HG03066 (cell line): ENCODE measurements at regions not wholly inside any gene's neighbourhood (a gene's known extent, or its start where the extent isn't known, plus 50 kb on each side); places are given as distances from the start of the nearest gene placed in this dataset.

Experiments used
- ATAC-seq: cut with Tn5 transposase; IDR thresholded peaks from one replicate; pipeline ENCODE4 v1.9.1; 2021; ENCODE audit warnings: low read depth; ENCODE audit not compliant: unreplicated experiment

DNA sequence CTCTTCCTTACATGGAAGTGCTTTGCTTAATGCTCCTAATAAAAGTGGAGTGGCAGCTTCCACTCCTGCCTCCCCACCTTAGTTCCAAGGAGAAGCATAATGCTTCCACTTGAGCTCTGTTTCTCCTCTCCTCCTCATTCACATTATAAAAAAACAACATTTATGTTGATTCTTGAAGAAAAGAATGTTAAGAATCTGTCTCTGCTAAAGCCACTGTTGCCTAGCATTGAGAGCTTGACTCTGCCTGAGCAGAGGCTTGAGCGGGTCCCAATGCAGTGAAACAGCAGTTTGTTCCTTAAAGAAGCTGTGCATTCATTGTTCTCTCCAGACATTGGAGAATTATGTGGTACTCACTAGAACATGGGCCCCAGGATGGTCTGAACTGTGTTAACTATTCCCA is 101.5 kb upstream of the GHR start:
- no peak for ATAC-seq

- ATAC-seq = no peak
These were observed 86.1 kb upstream of the GHR start for GRCh38 chr5:42337143-42337542.

GRCh38 chr5:42337607-42338006 is 85.6 kb upstream of the GHR start:
- no peak for ATAC-seq

- no peak for ATAC-seq
These were observed 85.1 kb upstream of the GHR start for GRCh38 chr5:42338136-42338535.

DNA sequence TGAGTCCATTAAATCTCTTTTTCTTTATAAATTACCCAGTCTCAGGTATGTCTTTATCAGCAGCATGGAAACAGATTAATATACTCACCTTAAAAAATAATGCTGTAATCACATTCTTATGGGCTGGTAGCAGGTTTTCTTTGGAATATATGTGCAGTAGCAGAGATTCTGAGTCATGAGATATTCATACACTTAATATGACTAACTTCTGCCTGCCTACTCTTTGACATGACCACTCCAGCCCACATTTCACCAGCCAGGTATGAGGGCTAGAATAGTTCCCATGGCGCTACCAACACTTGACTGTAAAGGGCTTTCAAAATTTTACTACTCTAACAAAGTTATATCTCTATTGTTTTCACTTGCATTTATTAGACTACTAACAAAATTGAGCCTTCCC is 74.1 kb upstream of the GHR start:
- ATAC-seq = no peak

DNA sequence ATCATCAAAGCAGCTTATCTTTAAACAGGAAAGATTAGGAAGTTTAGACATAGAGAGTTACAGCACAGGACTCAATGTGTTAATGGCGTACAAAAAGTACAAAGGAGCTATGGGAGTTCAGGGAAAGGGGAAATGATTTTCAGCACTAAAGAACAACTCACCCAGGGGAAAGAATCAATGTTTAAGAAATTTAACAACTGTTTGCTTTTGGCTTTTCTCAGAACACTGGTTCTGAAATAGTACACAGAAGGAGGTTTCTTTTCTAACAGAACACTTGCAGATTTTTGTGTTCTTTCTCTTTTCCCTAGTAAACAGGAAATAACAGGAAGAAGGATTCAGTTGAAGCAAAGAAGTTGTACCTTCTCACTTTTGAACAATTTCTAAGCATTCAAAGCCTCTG is 71.3 kb upstream of the GHR start:
- no peak for ATAC-seq

- ATAC-seq = no peak
These were observed 63.2 kb upstream of the GHR start for GRCh38 chr5:42360056-42360455.

DNA sequence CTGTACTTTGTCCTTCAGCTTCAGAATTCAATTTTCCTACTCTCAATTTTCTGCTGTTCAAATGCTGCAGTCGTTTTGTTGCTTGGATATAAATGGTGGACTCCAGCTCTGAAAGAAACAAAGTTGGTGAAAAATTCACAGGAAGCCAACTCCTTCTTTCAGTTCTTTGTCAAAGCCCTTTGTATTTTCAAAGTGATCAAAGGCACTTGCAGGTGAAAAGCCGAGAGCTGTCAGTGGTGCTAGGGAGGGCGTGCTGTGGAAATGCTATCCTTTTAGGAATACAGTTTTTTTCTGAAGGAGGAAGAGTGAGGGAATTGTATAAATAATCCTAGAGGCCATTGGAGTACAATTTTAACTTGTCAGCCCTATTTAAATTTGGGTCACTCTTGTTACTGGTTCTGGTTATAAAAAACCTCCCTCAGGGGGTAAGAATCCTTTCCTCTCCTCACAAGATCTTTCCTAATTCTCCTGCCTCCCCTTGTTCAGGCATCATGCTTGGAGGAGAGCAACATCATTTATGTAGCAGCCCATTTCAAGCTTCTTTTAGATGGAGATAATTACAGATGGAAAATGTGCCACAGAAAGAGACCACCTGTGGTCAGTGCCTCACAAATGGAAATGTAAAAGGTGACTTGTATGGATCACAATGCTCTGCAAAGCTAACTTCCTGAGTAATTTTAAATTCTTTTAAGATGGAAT is 62.5 kb upstream of the GHR start:
- no peak for ATAC-seq

GRCh38 chr5:42361315-42361688 is 61.9 kb upstream of the GHR start:
- no peak for ATAC-seq

GRCh38 chr5:42366051-42366450 is 57.2 kb upstream of the GHR start:
- no peak for ATAC-seq
